IPS-11a (cell line): ENCODE measurements at regions not wholly inside any gene's neighbourhood (a gene's known extent, or its start where the extent isn't known, plus 50 kb on each side); places are given as distances from the start of the nearest gene placed in this dataset.

ENCODE experiments used
- H3K4me3 ChIP-seq: one replicate; pipeline ENCODE4 v1.5.1; 2013; ENCODE audit warnings: low read depth, low read length, control low read depth

DNA sequence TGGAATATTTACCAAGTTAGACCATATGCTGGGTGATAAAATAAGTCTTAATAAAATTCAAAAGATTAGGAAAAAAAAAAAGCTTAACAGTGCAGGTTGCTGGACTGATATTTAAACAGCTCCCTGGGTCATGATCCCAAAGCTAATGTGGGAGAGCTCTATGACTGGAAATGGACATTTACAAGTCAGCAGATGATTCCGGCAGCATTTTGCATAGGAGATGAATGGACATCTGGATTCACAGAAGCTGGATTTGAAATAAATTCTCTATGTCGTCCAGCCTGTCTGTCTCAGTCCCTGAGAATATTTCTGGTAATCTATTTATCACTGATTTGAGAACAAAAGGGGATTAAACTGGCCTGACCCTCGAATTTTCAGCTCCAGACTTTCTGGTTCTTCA, 52.3 kb upstream of the KLHL25 start:
- H3K4me3 ChIP-seq = no peak overlapping the region

DNA sequence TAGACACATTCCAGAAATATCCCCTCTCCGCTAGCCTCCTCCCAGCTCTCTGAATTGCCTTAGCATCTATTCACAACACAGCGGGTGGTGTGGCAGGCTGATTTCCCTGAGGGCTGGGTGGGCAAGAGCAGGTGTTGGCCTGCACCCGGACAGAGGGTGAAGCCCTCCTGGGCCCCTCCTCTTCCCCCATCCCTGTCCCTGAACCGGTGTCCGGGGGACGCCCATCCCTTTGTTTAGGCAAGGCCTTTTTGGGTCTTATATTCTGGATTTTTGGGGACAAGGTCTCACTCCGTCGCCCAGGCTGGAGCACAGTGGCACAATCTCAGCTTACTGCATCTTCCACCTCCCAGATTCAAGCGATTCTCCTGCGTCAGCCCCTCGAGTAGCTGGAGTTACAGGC, 55.2 kb upstream of the KLHL25 start:
- no peak overlapping the region for H3K4me3 ChIP-seq

DNA sequence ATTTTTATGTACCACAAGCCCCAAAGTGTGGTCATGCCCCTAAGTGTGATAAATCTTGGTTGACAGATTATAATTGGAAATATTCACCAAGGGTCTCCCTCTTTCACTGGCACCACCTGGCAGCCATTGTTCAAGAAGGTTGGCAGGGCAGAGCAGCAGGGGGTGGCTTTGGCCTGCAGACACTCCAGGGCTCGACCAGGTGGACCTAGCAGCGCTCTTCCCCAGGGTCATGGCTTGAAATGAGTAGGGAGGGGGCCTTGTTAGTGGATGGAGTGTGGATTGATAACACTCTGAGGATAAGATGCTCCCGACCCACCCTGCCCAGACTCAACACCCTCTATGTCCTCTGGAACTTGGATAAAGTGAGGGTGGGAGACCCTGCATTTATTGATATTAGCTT, 58.2 kb upstream of the KLHL25 start:
- no peak overlapping the region for H3K4me3 ChIP-seq

DNA sequence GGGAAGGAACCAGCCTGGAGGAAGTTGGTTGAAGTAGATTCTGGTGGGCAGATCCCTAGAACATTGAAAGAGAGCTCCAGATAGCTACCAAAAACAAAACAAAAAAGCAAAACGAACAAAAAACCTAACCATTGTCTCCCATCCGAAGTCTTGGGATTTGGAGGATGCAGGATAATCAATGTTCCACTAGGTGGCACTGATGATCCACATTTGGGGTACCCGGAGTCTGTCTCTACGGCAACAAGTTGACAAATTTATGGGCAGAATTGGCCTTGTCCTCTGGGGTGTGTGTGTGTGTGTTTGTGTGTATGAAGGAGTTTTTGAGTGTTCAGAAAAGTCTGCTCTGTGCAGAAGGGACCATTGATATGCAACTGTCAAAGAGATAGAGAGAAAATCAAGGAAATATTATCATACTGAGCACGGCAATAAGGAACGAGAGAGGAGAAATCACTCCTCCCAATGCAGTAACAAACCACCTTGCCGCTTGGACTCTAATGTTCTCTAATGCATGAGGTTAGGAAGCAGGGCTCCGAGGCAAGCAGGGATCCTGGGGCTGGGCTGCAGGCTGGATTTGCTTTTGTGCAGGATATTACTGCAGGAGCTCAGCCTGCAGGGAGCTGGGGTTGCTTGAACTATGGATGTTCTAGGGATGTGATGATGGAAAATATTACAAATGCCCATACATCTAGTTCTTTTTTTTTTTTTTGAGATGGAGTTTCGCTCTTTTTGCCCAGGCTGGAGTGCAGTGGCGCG, 59.8 kb upstream of the KLHL25 start:
- H3K4me3 ChIP-seq = no peak overlapping the region

DNA sequence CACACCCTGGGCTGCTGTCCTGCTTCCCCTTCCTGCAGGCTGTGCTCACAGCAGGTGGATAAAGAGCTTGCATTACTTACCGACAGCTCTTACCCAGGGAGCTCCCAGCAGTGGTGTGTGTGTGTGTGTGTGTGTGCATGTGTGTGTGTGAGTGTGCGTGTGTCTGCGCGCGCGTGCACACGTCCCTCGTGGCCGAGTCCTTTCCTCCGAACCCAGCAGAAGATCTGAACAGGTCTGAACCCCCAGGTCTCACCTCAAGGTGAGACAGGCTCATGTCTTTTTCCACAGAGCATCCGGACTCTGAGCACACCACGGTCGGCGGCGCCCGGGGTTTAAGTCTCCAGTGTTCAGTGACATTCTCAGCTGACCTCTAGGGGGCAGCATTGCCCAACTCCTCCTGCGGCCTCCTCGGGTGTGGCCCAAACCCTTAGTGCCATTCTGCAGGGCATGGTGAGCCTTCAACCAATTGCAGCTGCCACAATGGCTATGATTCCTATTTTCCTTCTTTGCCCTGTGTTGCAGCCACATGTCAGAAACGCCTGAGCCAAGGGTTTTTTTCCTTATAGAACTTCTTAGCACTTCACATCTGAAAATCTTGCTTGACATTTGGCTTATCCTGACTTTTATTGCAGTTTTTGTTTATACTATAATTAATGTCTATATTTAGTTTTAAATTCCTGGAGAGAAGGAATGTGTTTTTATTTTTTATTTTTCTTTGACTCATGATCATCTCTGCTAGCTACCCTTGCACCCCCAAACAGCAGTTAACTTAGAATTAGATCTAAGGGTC, 64.1 kb upstream of the KLHL25 start:
- peak overlapping the region; percentile 24 for H3K4me3 ChIP-seq

DNA sequence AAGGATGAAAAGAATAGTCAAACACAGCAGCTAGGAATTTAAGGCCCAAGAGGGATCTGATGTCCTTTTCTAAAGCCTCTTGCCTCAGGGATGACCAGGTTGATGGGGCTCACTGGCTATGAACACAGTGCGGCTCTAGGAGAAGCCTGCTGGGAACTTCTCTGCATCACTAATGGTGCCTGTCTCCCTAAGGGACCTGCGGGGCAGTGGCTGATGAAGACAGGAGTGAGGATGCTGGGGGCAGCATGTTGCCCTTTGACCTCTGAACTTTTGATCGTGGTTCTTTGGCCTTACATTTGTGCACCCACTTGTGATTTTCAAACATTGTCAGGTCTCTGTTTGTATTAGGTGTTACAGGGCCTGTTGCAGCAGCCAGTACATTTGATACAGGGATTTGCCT, 64.9 kb upstream of the KLHL25 start:
- H3K4me3 ChIP-seq = no peak overlapping the region

DNA sequence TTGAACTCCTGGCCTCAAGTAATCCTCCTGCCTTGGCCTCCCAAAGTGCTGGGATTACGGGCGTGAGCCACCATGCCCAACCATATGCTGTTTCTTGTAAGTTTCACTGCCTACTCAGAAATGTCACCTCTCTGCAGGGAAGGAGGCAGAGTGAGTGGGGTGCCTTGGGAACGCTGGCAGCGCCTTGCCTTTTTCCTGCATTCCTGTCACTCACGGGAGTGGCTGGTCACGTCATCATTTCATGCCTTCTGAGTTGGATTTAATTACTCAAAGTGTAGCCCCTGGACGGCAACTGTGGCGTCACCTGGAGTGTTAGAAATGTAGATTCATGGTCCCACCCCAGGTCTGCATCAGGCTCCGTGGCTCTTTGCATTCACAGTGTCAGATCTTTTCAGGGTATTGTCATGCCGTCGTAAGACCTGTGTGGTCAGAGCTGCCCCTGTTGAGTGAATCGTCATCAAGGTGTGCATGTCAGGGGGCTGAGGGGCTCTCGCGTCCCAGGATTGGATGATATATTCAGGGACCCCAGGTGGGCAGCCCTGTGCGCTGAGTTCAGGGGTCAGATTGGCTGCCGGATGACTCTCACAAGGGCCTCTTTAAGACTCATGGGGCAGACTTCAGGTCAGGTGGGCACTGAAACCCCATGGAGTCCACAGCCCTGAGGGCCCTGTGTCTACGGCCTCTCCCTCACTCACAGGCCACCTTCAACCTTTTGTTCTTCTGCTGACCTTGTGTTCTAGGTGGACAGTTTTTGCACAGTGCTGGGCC, 65.9 kb upstream of the KLHL25 start:
- H3K4me3 ChIP-seq = no peak overlapping the region

DNA sequence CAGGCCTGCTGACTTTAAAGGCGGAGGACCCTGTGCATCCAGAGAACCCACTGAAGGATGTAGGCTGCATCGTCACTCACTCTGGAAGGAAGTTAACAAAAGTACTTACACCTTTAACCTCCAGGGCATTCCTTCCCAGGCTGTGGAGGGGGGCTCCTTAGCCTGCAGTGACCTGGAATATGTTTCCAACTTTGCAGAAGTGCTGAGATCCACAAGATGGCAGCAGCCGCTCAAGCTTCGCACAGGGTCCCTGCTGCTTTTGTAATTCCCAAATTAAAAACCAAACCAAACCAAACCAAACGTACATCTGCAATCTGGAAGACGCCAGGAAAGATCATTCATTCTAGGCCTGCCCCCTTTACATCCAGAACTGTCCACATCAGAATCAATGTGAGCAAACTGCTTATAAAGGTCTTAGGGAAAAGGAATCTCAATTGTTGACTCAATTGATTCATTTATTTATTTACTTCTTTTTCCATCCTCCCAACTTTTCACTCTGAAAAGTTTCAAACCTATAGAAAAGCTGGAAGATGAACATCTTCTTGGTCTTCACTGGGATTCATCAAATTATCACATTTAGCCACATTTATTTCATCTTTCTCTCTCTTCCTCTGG, 70.5 kb upstream of the KLHL25 start:
- no peak overlapping the region for H3K4me3 ChIP-seq

DNA sequence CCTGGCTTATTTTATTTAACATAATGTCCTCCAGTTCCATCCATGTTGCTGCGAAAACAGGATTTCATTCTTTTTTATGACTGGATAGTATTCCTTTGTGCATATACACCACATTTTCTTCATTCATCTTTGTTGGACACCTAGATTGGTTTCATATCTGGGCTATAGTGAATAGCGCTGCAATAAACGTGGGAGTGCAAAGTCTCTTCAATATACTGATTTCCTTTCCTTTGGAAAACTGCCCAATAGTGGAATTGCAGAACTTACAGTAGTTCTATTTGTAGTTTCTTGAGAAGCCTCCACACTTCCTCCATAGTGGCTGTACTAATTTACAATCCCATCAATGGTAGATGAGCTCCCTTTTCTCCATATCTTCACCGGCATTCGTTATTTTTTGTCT, 72.5 kb upstream of the KLHL25 start:
- H3K4me3 ChIP-seq = no peak overlapping the region

DNA sequence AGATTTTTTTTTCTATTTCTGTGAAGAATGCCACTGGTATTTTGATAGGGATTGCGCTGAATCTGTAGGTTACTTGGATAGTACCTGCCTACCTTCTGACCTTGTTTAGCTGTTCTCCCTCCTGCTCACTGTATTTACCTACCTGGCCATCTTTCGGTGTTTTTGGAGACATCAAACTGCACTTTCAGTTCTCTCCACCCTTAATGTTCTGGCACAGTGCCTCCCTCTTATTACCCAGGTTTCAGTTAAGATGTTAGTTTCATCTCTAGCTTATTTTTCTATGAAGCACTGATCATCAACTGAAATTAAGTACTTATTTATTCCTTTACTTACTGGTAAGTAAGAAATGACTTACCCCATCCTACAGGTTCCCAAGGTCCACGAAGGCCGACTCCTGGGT, 74.4 kb upstream of the KLHL25 start:
- H3K4me3 ChIP-seq = no peak overlapping the region

DNA sequence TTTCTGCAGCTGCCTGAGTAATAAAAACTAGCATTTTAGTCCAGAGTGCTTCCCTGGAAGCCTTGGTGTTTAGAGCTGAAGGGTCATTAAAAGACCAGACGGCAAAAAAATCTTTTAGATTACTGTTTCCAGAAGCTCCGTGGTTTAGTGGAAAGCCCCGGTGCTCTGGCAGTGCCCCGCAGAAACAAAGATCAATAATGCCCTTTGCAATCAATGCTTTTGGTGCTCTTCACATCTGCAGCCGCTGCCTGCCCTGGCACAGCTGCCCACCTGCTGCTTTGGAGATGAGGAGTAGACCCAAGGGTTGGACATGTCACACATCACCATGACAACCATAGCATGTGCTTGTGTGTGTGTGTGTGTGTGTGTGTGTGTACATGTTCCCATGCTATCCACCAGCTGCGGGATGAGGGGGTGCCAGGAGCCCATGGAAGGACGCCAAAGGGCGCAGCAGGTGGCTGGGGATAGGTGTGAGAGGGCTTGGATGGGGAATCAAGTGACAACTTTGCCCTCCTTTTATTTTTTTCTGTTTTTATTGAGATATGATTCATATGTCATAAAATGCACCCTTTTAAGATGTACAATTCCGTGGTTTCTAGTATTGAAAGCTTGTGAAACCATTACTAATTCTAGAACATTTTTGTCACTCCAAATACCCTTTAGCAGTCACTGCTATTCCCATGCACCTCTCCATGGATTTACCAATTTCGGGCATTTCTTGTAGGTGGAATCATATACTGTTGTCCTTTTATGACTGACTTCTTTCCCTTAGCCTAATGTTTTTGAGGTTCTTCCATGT, 75.7 kb upstream of the KLHL25 start:
- H3K4me3 ChIP-seq = no peak overlapping the region

DNA sequence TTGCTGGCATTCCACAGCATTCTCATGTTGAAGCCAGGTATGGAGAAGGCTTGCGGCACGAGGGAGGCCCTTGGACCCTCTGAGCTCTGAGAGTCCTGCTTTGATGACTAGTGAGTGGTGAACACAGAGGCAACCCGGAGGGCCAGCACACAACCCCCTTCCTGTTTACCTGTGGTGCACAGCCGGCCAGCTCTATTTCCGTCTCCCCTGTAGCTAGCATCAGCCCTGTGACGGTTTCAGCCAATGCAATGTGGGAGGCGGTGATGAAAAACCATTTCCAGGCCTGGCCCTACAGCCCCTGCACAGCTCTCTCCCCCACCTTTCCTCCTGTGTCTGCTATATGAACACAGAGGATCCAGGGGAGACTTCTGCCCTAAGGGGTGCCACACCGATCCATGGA, 76.8 kb upstream of the KLHL25 start:
- no peak overlapping the region for H3K4me3 ChIP-seq

DNA sequence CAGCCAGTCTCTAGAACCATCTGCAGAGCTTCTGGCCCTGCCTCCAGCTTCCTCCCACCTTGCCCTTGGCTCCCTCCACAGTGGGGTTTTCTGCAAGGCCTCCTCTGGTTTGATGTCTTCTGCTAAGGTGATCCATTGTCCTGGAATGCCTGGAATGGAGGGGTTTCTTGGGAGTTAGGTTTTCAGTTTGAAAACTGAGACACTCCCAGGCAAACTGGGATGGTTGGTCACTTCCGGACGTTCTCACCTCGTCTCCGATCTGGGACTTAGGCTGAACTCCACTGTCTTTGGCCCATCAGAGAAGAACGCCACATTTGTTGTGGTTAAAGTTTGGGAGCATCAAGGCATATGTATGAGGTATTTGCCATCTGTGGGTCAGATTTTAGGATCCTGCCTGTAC, 77.4 kb upstream of the KLHL25 start:
- no peak overlapping the region for H3K4me3 ChIP-seq

DNA sequence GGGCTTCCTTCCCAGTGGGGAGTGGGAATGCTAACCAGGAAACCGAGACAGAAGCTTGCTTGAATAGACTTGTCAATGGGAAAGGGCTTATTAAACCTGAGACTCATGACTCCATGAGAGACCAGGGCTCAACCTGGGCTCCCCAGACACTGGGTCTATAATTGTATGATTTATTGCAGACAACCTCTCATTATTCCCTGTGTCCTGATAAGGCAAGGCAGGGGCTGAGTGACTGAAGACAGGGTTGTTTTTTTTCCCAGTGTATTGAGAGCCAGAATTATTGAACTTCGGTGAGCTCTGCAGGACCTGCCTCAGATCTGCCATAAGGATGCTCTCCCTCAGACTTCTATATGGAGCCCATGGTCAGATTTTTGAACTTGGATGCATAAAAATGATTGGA, 79.5 kb upstream of the KLHL25 start:
- H3K4me3 ChIP-seq = no peak overlapping the region

DNA sequence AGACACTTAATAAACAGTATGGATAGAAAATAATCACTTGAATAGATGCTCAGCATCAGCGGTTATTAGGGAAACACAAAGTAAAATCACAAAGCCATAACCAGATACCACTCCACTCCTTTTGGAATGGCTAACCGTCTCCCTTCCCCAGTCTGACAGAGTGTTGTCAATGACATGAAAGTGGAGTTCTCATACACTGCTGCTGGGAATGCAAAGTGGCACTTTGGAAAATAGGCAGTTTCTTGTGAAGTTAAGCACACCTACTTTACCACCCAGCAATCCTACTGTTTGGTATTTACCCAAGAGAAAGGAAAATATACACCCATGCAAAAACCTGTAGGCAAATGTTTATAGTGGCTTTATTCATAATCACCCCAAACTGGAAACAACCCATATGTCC, 81.0 kb upstream of the KLHL25 start:
- H3K4me3 ChIP-seq = no peak overlapping the region

DNA sequence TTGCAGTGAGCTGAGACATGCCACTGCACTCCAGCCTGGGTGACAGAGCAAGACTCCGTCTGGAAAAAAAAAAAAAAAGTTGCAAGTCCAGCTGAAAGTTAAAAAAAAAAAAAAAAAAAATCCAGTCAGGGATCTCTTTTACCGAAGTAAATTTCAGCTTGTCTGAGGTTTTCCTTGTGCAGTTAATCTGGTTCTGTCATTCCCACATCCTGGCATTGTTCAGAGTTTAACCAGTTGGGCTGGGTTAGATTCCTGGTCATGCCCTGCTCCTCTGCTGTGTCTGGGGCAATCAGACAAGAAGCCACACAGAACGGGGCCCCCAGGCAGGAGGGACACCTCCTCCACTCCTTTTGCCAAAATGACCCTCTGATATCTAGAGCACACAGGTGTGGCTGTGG, 84.1 kb upstream of the KLHL25 start:
- no peak overlapping the region for H3K4me3 ChIP-seq

DNA sequence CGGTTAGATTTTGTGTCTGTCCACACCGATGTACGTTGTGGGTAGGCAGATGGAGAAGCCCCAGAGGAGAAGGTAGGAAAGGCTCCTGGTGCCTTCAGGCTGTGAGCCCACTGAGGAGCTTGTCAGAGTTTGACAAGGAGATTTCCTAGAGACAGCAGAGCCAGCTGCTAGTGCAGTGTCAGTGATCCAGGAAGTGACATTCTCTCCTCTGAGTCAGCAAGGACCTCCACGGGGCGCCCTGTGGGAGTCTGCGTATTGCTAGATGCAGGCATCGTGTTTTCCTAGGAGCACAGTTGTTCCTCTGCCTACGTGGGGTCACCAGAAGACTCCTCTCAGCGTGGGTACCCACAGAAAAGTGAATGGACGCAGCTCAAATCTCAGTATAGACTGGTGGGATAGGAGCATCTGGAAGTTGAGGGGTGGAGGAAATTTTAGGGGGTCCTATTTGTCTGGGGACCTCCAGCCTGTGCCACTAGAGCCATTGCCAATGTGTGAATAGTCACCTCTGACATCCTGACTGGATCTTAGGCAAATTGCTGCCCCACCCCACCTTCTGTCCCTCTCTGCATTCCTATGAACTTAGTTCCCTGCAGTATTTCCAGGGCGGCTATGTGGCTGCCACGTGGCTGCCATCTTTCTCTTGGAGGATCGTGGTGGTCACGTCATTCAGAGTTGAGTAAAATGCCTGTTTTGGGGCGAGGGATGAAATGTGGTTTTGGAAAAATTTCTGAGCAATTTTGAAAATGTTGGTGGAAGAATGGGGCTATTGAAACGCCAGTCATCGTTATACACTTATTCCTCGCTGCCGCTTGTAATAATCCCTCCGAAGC, 84.8 kb upstream of the KLHL25 start:
- H3K4me3 ChIP-seq = no peak overlapping the region

DNA sequence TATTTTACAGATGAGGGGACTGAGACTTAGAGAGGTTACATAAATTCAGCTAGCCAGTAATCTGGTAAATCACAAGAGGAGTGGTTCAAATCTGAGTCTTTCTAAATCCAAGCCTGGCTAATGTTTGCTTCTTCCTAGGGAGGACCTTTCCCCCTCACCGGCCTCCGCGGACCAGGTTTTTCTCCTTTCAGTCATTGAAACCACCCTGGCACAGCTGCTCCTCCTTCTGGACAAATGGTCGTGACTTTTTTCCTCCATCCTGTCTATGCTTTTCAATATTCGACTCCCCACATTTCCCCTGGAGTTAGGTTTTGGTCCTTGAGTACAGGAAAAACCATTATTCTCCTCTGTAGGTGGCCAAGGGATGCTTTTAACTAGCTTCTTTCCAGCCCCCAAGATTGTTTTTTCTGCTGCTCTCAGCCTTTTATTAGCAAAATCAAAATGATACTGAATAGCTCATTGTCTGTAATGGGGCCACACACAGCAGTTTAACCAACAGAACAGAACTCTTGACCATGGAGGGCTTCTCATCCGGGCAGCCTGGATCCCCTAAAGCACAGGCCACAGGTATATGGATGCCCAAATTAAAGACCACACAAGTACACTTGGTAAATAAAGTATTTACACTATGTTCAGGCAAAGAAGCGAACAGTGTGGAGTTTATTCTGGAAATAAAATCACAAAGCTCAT, 85.9 kb upstream of the KLHL25 start:
- H3K4me3 ChIP-seq = no peak overlapping the region

DNA sequence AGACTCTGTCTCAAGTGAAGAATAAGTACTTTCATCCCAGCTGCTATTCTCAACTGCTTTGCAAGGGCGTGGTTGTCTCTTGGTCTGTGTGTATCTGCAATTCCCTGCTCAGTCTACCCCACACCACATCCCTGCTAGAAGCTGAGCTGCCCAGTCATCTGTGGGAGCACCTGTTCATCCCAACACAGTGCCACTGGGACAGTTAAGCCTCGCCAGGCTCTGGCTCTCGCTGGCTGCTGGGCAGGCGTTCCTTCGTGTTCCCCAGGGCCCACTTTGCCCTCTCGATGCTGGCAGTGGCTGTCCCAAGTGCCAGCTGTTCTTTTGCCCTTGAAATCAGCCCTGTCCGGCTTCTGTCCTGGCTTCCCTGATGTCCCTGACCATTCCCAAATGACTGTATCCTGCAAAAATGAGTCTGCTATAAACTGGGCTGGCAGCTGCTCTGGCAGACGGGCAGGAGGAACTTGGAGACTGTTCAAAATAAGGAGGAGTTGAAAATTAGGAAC, 91.6 kb upstream of the KLHL25 start:
- no peak overlapping the region for H3K4me3 ChIP-seq
